Activated CD4-positive, alpha-beta memory T cell treated with anti-CD3 and anti-CD28 coated beads for 36 hours (primary cell): ENCODE measurements at regions not wholly inside any gene's neighbourhood (a gene's known extent, or its start where the extent isn't known, plus 50 kb on each side); places are given as distances from the start of the nearest gene placed in this dataset.
"Not testable (repeated sequence)": the region's sequence is repeated elsewhere in the genome, so short reads cannot be mapped to it uniquely, and the experiment has no call there.

Experiments
- CTCF ChIA-PET: fragments of 350-600 bp; sonication (Branson Sonifier 250); formaldehyde crosslinking; loops from one replicate; lab custom pipeline; 2021; ENCODE audit warnings: antibody characterized with exemption, inconsistent platforms; lab: Charles Lee
- POLR2A ChIA-PET: fragments of 350-600 bp; sonication (Branson Sonifier 250); formaldehyde crosslinking; loops from one replicate; lab custom pipeline; 2021; ENCODE audit warnings: antibody characterized with exemption; lab: Charles Lee
- DNase-seq: peaks from one replicate; pipeline ENCODE4 v3.0.0-alpha.2; 2020
- H3K27ac Mint-ChIP-seq: one replicate; pipeline ENCODE4 v1.8.0; 2021; ENCODE audit warnings: mixed read lengths
- H3K27me3 Mint-ChIP-seq: one replicate; pipeline ENCODE4 v1.8.0; 2021; ENCODE audit warnings: mixed read lengths
- H3K36me3 Mint-ChIP-seq: one replicate; pipeline ENCODE4 v1.8.0; 2021; ENCODE audit warnings: mixed read lengths
- H3K4me1 Mint-ChIP-seq: one replicate; pipeline ENCODE4 v1.8.0; 2021; ENCODE audit warnings: low read depth, mixed read lengths
- H3K4me3 Mint-ChIP-seq: one replicate; pipeline ENCODE4 v1.8.0; 2021; ENCODE audit warnings: mild to moderate bottlenecking, mixed read lengths
- H3K9me3 Mint-ChIP-seq: one replicate; pipeline ENCODE4 v1.8.0; 2021; ENCODE audit warnings: mixed read lengths
- intact Hi-C: fragments of 100-400 bp; cut with micrococcal nuclease; formaldehyde crosslinking; loops from one replicate; pipeline ENCODE4 v1.15.1; 2023

GRCh38 chr6:90358036-90358770 is 61.6 kb upstream of the BACH2 start:
- H3K36me3 Mint-ChIP-seq, H3K4me3 Mint-ChIP-seq, CTCF ChIA-PET, H3K27ac Mint-ChIP-seq, intact Hi-C loops, DNase-seq, H3K27me3 Mint-ChIP-seq, POLR2A ChIA-PET, H3K9me3 Mint-ChIP-seq, H3K4me1 Mint-ChIP-seq: not testable (repeated sequence)

GRCh38 chr6:90356012-90356421 is 59.4 kb upstream of the BACH2 start:
- no peaks in the 10 kb centered on the region for H3K36me3 Mint-ChIP-seq
- ChIA-PET CTCF (no interaction called here), POLR2A (no interaction called here)
- H3K4me1 Mint-ChIP-seq = peaks cover 15% of the 10 kb centered on the region
- H3K9me3 Mint-ChIP-seq = no peaks in the 10 kb centered on the region
- H3K27ac Mint-ChIP-seq = no peak overlapping the region
- intact Hi-C loops = no loop called here
- H3K4me3 Mint-ChIP-seq = no peak overlapping the region
- no peak for DNase-seq
- peaks cover 1% of the 10 kb centered on the region for H3K27me3 Mint-ChIP-seq

- peaks cover 1% of the 10 kb centered on the region for H3K27me3 Mint-ChIP-seq
- POLR2A ChIA-PET = no interaction called here
- CTCF ChIA-PET = no interaction called here
- no peaks in the 10 kb centered on the region for H3K9me3 Mint-ChIP-seq
- intact Hi-C loops = no loop called here
- no peak for DNase-seq
- no peaks in the 10 kb centered on the region for H3K36me3 Mint-ChIP-seq
- no peak overlapping the region for H3K27ac Mint-ChIP-seq
- no peak overlapping the region for H3K4me3 Mint-ChIP-seq
- H3K4me1 Mint-ChIP-seq = peaks cover 25% of the 10 kb centered on the region
These were observed 58.3 kb upstream of the BACH2 start for GRCh38 chr6:90354961-90355360.

- peaks cover 41% of the 10 kb centered on the region for H3K4me1 Mint-ChIP-seq
- no peaks in the 10 kb centered on the region for H3K36me3 Mint-ChIP-seq
These were observed 55.1 kb upstream of the BACH2 start for GRCh38 chr6:90351696-90352095.

GRCh38 chr6:90350689-90351554 is 54.3 kb upstream of the BACH2 start:
- CTCF ChIA-PET = interaction anchor here (1.5 to 2.3 kb wide), 2 partner anchors 8 to 42 kb away, joined by 3 to 7 read pairs; no protein-coding TSS in a partner anchor
- Mint-ChIP-seq H3K27ac (peak overlapping the region; percentile 85), H3K4me3 (peak overlapping the region; percentile 31), H3K4me1 (peaks cover 44% of the 10 kb centered on the region), H3K27me3 (peaks cover under 1% of the 10 kb centered on the region), H3K36me3 (no peaks in the 10 kb centered on the region), H3K9me3 (no peaks in the 10 kb centered on the region)
- intact Hi-C loops = loop anchor here (1.0 to 2.0 kb wide), 4 partner anchors 37 to 74 kb away; no protein-coding TSS in a partner anchor
- peak; percentile 67 for DNase-seq
- POLR2A ChIA-PET = interaction anchor here (0.7 to 1.8 kb wide), 6 partner anchors 31 to 272 kb away, joined by 3 to 8 read pairs (median 4); no protein-coding TSS in a partner anchor

More at GRCh38 chr6:90351696-90352095, 55.1 kb upstream of the BACH2 start:
- DNase-seq = no peak
- intact Hi-C loops = loop anchor here (1.0 to 2.0 kb wide), 4 partner anchors 37 to 73 kb away; no protein-coding TSS in a partner anchor
- ChIA-PET POLR2A (interaction anchor here (0.9 to 1.8 kb wide), 5 partner anchors 31 to 56 kb away, joined by 3 to 8 read pairs (median 4); no protein-coding TSS in a partner anchor), CTCF (interaction anchor here (1.5 kb wide), 1 partner anchor 8 kb away, joined by 3 read pairs; no protein-coding TSS in a partner anchor)
- H3K9me3 Mint-ChIP-seq = no peaks in the 10 kb centered on the region
- H3K27ac Mint-ChIP-seq = peak overlapping the region; percentile 46
- H3K4me3 Mint-ChIP-seq = no peak overlapping the region
- peaks cover 1% of the 10 kb centered on the region for H3K27me3 Mint-ChIP-seq

GRCh38 chr6:90347411-90347851 is 50.8 kb upstream of the BACH2 start:
- ChIA-PET POLR2A (interaction anchor here (0.9 to 1.4 kb wide), 8 partner anchors 27 to 126 kb away, joined by 3 to 9 read pairs (median 4); no protein-coding TSS in a partner anchor), CTCF (interaction anchor here (0.7 to 2.0 kb wide), 3 partner anchors 23 to 52 kb away, joined by 3 to 10 read pairs (median 3); no protein-coding TSS in a partner anchor)
- peak; percentile 65 for DNase-seq
- Mint-ChIP-seq H3K36me3 (no peaks in the 10 kb centered on the region), H3K4me3 (no peak overlapping the region), H3K4me1 (peaks cover 42% of the 10 kb centered on the region), H3K9me3 (no peaks in the 10 kb centered on the region), H3K27ac (peak overlapping the region; percentile 61), H3K27me3 (no peaks in the 10 kb centered on the region)
- intact Hi-C loops = loop anchor here (1.0 kb wide), 3 partner anchors 22 to 41 kb away; no protein-coding TSS in a partner anchor

- CTCF ChIA-PET = interaction anchor here (0.7 to 2.0 kb wide), 4 partner anchors 23 to 51 kb away, joined by 3 to 10 read pairs (median 3); no protein-coding TSS in a partner anchor
- intact Hi-C loops = loop anchor here (1.0 kb wide), 3 partner anchors 23 to 42 kb away; no protein-coding TSS in a partner anchor
- DNase-seq = no peak
- H3K4me3 Mint-ChIP-seq = no peak overlapping the region
- POLR2A ChIA-PET = interaction anchor here (0.9 to 1.4 kb wide), 8 partner anchors 26 to 127 kb away, joined by 3 to 9 read pairs (median 4); no protein-coding TSS in a partner anchor
- H3K4me1 Mint-ChIP-seq = peaks cover 35% of the 10 kb centered on the region
- no peaks in the 10 kb centered on the region for H3K27me3 Mint-ChIP-seq
- no peaks in the 10 kb centered on the region for H3K36me3 Mint-ChIP-seq
- H3K9me3 Mint-ChIP-seq = no peaks in the 10 kb centered on the region
- no peak overlapping the region for H3K27ac Mint-ChIP-seq
These were observed 50.1 kb upstream of the BACH2 start for GRCh38 chr6:90346729-90347128.
